ELR (cell line): ENCODE measurements at regions not wholly inside any gene's neighbourhood (a gene's known extent, or its start where the extent isn't known, plus 50 kb on each side); places are given as distances from the start of the nearest gene placed in this dataset.
"Not testable (repeated sequence)": the region's sequence is repeated elsewhere in the genome, so short reads cannot be mapped to it uniquely, and the experiment has no call there.

Experiments used
- DNase-seq: peaks from one replicate; pipeline ENCODE4 v3.0.0-alpha.2; 2015; ENCODE audit warnings: low read depth

DNA sequence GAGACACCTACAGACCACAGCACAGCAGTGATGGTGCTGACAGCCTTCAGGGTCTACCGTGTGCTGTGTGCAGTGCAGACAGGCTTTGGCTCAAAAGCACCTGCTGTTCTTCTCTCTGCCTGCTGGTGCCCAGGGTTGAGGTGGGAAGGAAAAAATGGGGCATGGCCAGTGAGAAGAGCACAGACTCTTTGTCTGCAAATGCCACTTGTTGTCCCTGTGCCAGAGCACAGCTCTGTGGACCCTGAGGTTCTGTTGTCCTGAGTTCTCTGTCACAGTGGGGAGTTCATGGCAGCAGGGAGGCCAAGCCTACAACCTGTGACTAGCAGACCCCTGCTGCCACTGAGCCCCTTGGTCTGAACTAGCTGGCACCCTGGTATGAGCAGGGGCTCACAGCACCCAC, 376.7 kb downstream of the GLRX3 start:
- no peak for DNase-seq

- DNase-seq: no peak
These were observed 377.7 kb downstream of the GLRX3 start for GRCh38 chr10:130513686-130514476.

GRCh38 chr10:130515670-130516069, 379.5 kb downstream of the GLRX3 start:
- DNase-seq: no peak

GRCh38 chr10:130516141-130516735, 380.0 kb downstream of the GLRX3 start:
- no peak for DNase-seq

GRCh38 chr10:130518921-130519320, 382.7 kb downstream of the GLRX3 start:
- DNase-seq: not testable (repeated sequence)

DNA sequence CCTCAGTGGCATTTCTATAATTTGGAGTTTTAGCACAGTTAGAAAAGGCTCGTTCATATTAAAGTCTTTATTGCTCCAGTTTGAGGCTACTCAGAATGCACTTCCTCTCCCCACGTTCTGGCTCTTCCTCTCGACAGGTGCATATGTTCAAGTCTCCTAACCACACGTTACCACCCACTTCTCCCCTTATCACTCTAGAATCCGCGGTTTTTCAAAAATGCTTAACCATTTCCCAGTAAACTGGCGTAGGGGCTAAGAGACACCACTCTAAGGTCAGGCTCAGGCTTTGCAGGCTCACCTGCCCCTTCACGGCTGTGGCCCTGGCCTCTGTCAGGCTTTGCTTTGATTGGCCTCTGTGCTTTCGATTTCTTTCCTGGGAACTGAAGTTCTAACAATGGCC, 383.6 kb downstream of the GLRX3 start:
- no peak for DNase-seq

- no peak for DNase-seq
These were observed 395.1 kb downstream of the GLRX3 start for GRCh38 chr10:130531312-130531711.

DNA sequence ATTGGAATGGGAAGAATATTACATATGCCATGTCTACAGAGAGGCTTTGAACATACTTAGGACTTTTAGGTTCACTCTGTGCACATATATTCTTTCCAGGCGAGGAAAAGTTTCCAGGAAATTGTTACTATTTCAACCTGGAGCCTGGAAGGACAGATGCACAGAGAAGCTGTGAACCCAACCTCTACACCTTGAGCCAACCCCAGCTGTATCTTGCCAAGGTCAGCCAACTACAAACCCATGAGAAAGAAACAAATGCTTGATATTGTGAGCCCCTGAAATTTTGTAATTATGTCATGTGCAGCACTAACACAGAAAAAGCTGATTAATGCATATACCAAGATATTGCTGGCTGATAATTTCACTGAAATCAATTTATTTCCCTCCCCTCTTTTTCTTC, 404.9 kb downstream of the GLRX3 start:
- no peak for DNase-seq

- DNase-seq: no peak
These were observed 406.6 kb downstream of the GLRX3 start for GRCh38 chr10:130542761-130543160.

GRCh38 chr10:130543794-130544193, 407.6 kb downstream of the GLRX3 start:
- no peak for DNase-seq

GRCh38 chr10:130545122-130545521, 408.9 kb downstream of the GLRX3 start:
- no peak for DNase-seq

- no peak for DNase-seq
These were observed 409.5 kb downstream of the GLRX3 start for GRCh38 chr10:130545697-130546096.

- no peak for DNase-seq
These were observed 410.6 kb downstream of the GLRX3 start for GRCh38 chr10:130546841-130547240.

- no peak for DNase-seq
These were observed 411.2 kb downstream of the GLRX3 start for GRCh38 chr10:130547368-130547767.

DNA sequence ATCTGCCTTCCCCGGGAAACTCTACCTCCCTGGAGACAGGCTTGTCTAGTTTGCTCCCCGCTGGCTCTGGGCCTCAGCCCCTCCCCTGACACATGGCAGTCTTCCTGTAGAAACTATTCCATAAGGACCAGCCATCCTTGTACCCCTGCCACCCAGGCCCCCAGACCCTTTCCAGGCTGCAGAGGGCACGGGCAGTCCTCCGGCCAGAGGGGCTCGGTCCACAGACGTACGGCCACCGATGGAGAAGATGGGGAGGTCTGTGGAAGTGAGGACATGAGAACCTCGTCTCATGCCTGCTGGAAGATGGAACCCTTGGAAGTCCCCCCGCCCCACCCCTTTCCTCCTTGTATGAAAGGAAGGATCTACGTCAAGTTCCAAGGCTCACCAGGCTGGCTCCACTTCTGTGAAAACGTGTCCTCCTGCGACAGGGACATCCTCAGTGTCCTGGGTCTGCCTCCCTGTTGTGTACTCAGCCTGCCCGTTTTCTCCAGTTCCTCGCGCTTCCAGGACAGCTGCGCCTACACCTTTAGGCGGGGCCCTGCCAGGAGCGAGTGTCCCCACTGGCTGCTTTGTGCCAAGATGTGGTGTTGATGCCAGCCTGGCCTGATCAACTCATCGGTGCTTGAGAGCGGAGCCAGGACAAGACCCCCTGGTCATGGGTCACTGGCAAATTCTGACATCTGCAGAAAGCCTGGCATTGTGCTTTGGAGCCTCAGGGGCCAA, 414.9 kb downstream of the GLRX3 start:
- no peak for DNase-seq

DNA sequence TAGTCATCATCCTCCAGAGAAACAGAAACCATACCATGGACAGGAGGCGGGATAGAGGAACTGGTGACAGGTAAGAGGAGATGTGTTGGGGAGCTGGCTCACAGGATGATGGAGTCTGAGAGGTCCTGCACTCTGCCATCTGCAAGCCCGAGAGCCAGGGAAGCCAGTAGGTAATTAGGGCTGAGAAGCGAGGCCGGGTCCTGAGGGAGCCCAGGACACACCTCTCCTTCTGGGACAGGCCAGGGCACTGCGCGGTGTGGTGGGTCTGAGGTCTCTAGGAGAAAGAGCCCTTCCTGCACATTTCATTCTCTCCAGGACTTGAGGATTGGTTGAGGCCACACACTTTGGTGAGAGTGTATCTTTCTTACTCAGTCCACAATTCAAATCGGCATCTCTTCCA, 415.5 kb downstream of the GLRX3 start:
- no peak for DNase-seq

DNA sequence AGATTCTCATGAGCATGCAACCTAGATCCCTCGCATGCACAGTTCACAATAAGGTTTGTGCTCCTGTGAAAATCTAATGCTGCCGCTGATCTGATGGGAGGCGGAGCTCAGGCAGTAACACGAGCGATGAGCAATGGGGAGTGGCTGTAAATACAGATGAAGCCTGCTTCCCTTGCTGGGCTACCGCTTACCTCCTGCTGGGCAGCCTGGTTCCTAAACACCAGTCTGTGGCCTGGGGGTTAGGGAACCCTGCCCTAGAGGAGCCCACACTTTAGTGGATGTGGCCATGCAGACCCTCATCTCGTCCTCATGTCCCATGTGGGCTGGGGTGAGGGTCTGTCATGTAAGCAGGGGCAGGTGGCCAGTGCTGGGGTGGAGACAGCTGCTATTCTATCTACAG, 417.6 kb downstream of the GLRX3 start:
- DNase-seq: no peak

- no peak for DNase-seq
These were observed 418.7 kb downstream of the GLRX3 start for GRCh38 chr10:130554701-130555410.

DNA sequence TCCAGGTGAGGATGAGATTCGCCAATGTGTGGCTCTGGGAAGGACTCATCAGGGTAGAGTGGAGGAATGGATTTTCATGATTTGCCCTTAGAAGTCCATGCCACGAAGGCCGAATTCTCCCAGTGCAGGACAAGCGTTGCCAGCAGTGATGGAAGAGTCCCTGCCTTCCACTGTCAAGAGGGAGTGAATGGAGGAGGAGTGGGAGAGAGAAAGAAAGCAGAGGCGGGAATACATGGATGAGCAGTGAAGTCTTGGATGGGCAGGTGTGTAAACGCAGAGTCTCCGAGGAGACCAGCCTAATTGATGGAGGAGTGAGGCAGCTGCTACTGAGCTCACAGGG, 419.2 kb downstream of the GLRX3 start:
- DNase-seq: no peak

GRCh38 chr10:130557181-130557845, 421.1 kb downstream of the GLRX3 start:
- DNase-seq: no peak

DNA sequence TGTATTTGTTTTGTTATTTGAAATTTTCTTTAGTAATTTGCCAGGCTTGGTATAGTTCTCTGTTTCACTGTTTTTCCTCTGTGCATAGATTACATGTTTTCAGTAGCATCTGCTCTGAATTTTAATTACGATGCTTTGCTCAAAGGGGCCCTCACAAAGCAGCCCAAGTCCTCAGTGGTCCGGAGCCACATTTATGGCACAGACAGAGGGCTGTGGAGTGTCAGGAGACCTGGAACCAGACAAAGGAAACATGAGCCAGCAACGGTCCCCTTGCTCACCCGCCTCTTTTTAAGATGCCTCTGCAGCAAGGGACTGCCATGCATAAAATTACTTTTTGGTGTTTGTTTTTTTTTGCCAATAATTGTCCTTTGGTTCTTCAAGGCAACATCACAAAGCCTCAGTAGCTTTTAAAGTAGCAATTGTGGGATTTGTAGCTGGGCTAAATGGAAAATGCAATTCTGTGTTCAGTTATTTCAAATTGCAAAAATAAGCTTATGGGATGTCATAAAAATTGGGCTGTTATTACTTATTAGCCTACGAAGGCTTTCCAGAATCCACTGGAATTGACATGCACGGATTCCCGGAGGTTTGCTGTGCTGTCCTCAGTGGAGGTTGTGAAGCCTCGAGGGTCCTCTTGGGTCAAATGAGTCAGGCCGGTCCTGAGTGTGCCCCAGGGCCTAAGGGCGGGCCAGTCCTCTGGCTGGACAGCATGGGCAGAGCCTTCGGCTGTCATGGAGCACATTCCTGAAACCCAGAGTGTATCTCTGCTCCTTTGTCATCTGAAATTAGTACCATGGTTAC, 422.8 kb downstream of the GLRX3 start:
- DNase-seq: no peak
